ENCODE measurements at regions not wholly inside any gene's neighbourhood (a gene's known extent, or its start where the extent isn't known, plus 50 kb on each side); places are given as distances from the start of the nearest gene placed in this dataset.
"Not testable (repeated sequence)": the region's sequence is repeated elsewhere in the genome, so short reads cannot be mapped to it uniquely, and the experiment has no call there.

DNA sequence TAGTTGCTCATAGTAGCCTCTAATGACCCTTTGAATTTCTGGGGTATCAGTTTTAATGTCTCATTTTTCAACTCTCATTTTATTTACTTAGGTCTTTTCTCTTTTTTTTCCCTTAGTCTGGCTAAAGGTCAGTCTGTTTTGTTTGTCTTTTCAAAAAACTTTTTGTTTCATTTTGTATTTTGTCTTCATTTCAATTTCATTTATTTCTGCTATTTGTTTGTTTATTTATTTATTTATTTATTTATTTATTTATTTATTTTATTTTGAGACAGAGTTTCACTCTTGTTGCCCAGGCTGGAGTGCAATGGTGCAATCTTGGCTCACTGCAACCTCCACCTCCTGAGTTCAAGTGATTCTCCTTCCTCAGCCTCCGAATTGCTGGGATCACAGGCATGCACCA lies 1076.9 kb downstream of the PCDH7 start:
- TF ChIP-seq CTCF, POLR2A (IDR thresholded peaks at IDR 0.05): not testable (repeated sequence)
